Stimulated activated CD4-positive, alpha-beta T cell treated with anti-CD3 and anti-CD28 coated beads, Interleukin-4, amount 100 ng/mL, for 1 hour (primary cell): ENCODE measurements at regions not wholly inside any gene's neighbourhood (a gene's known extent, or its start where the extent isn't known, plus 50 kb on each side); places are given as distances from the start of the nearest gene placed in this dataset.
"Not testable (repeated sequence)": the region's sequence is repeated elsewhere in the genome, so short reads cannot be mapped to it uniquely, and the experiment has no call there.

ENCODE experiments used
- DNase-seq: peaks from one replicate; pipeline ENCODE4 v3.0.0-alpha.2; 2020

DNA sequence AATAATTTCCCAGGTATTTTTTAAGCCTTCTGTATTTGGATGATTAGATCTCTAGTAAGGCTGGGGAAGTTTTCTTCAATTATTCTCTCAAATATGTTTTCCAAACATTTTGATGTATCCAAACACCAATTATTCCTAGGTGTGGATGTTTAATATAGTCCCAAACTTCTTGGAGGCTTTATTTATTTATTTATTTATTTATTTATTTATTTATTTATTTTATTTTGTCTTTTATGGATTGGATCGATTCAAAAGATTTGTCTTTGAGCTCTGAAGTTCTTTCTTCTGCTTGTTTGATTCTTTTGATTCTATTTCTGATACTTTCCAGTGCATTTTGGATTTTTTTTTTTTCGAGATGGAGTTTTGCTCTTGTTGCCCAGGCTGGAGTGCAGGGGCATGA, 2267.9 kb upstream of the RAG2 start:
- DNase-seq = no peak

DNA sequence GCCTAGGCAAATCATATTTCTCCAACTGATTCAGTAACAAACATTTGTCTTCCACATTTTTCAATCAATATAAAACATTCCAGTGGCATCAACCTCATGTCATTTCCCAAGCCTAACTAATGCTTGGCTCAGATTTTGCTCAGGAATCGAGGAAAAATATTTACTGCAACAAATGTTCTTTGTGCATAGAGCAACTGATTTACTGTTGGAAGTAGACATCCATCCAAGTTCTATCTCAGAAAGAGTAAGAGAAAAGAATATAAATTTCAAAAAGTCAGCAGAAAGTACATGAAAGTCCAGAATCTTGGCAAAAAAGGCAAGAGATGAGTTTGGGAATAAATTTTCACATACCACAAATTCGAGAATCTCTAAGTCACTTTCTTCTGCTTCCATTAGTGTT, 2245.0 kb upstream of the RAG2 start:
- no peak for DNase-seq

- DNase-seq = no peak
These were observed 2241.0 kb upstream of the RAG2 start for GRCh38 chr11:38839071-38839470.

DNA sequence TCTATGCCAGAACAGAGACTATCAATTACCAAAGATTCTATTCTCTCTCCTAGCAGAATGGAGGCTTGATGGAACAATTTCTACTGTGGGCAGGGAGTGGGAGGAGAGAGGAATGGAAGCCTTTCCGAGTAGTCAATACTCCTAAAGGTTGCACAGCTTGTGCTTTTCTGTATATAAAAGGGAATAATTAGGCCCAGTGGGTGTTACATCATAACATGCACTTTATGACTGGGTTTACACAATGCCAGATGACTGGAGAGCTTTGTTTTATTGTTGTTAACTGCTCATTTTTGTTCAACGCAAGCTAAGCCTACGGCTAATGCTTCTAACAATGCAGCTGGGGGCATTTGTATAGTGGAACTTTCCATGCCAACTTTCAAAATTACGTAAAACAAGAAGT, 2237.9 kb upstream of the RAG2 start:
- no peak for DNase-seq

GRCh38 chr11:38824573-38824972, 2226.5 kb upstream of the RAG2 start:
- no peak for DNase-seq

DNA sequence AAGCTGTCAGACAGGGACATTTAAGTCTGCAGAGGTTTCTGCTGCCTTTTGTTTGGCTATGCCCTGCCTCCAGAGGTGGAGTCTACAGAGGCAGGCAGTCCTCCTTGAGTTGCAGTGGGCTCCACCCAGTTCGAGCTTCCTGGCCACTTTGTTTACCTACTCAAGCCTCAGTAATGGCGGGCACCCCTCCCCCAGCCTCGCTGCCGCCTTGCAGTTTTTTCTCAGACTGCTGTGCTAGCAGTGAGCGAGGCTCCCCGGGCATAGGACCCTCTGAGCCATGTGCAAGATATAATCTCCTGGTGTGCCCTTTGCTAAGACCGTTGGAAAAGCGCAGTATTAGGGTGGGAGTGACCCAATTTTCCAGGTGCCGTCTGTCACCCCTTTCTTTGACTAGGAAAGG, 2223.8 kb upstream of the RAG2 start:
- DNase-seq = not testable (repeated sequence)

GRCh38 chr11:38819981-38820380, 2221.9 kb upstream of the RAG2 start:
- DNase-seq = no peak

DNA sequence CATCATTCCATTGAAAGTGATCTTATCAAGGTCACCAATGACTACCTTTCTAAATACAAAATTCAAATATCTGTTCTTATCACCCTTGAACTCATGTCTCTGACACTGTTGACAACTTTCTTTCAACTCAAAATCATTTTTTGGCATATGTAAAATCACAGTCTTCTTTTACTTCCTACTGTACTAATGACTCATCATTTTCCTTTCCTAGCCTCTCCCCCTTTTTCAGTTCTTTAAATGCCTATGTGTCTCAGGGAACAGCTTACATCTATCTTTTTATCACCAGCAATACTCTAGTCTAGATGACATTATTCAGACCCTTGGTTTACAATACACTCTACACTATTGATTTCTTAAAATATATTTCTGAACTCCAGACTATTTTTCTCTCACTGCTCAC, 2220.7 kb upstream of the RAG2 start:
- DNase-seq = no peak

GRCh38 chr11:38814670-38815069, 2216.6 kb upstream of the RAG2 start:
- no peak for DNase-seq

DNA sequence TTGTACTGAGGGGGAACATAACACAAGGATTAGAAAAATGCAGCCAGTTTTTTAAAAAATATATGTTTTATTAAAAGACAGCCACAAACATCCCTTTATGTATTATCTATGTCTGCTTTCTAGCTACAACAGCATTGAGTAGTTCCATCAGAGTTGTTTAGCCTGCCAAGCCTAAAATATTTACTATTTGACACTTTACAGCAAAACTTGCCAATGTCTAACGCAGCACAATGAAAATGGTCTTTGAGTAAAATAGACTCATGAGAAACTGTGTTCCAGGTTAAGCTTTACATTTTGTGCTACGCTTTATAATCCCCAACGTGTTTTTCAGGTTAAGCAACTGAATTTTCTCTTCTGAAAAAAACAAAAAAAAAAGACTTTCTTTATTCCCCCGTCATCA, 2211.5 kb upstream of the RAG2 start:
- no peak for DNase-seq

- no peak for DNase-seq
These were observed 2198.2 kb upstream of the RAG2 start for GRCh38 chr11:38796281-38796680.

DNA sequence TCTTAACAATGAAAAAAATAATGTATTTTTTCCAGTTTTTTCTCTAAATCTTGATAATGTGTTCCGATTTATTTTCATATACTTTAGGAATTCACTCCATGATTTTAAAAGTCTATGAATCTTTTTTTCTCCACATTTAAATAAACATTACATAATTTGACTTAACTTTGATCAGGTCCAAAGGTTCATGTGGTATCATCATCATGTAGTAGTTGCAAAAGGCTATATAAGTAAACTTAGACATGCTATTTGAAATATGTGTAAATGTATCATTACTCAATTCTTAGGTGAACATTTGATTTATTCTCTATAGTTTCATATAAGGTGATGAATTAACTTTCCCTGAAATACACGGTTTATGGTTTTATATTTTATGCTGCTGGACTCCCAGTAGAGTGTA, 2197.0 kb upstream of the RAG2 start:
- no peak for DNase-seq

GRCh38 chr11:38791346-38791961, 2193.4 kb upstream of the RAG2 start:
- DNase-seq = no peak

DNA sequence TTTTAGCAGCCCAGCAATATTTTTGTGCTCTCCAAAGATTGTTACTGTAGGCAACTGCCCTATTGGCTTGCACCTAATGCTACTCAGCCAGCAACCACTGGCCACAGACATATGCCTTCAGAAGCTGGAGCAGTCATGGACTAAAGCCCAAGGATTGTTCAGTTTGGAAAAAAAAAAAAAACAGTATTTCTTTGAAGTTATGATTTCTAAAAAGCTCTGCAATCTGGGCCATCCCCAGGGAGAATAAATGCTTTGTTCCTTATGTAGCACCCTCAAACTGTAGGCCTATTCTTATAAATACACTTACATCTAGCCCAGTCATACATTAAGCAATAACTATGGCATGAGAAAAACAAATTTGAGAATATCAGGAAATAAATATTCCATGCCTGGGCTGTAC, 2190.5 kb upstream of the RAG2 start:
- no peak for DNase-seq

- no peak for DNase-seq
These were observed 2186.1 kb upstream of the RAG2 start for GRCh38 chr11:38784164-38784563.

DNA sequence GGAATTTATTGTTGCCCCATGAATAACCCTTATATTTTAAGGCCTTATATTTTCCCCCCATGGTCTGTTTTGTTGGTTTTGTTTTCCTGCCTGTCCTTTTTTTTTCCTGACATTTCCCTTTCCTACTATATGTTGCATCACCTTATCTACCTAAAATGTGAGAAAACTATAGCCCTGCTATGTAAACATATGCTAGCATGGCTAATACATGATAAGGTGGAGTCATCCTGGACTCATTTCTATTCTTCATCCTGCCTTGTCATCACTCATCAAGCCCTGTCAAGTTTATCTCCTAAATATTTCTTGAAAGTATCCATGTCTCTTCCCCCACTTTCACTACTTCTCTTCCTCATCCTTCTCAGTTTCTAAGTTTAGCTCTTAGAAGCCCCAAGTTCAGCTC, 2168.8 kb upstream of the RAG2 start:
- no peak for DNase-seq

DNA sequence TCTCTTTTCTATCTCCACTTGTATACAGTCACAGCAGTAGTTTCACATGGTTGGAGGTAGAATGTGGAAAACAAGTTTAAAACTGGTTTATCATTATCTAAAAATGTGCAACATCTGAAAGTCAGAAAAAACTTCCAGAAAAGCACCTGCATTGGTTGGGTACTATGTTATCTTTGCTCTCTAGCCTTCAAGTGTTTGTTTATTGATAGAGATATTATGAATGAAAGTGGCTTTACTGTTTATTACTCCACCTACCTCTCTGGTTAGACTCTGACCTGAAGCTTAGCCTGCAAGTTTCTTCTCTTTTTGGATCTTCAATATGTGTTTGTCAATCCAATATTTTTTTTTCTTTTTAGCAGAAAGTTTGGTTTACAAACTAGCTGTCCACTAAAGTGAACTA, 2161.4 kb upstream of the RAG2 start:
- no peak for DNase-seq

- DNase-seq = no peak
These were observed 2158.5 kb upstream of the RAG2 start for GRCh38 chr11:38756537-38756936.

DNA sequence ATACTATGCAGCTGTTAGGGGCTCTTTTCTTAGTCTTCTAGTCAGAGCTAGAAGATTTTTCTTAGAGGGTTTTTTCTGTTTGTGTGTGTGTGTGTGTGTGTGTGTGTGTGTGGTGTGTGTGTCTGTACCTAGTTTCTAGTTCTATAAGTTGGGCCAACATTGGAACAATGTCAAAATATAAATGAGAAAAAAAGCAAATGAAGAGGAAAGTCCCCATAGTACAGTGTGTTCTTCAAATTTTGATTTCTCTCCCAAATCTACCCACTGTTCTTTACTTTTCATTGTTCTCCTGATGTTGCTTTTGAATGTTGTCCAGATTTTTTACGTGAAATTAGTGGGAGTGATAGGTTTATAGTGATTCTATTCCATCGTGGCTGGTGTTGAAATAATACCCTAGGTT, 2153.4 kb upstream of the RAG2 start:
- DNase-seq = no peak

GRCh38 chr11:38746516-38746915, 2148.5 kb upstream of the RAG2 start:
- not testable (repeated sequence) for DNase-seq

DNA sequence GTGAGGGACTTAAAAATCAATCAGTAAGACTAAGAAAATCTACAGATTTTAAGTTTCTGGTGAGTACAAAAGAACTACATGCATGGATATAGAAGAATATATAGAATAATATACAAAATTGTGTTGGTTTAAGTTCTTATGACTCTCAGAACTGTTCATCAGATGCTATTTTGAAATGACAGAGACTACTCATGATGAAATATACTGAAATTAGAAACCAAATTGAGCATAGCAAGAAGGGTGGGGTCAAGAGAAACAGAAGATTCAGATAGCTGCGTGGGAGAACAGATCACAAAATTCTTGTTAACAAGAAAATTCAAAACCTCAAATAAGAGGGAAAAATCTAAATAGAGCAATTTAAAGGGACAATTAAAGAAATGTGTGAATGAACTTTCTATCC, 2125.3 kb upstream of the RAG2 start:
- DNase-seq = no peak

- DNase-seq = no peak
These were observed 2123.7 kb upstream of the RAG2 start for GRCh38 chr11:38721586-38722315.

DNA sequence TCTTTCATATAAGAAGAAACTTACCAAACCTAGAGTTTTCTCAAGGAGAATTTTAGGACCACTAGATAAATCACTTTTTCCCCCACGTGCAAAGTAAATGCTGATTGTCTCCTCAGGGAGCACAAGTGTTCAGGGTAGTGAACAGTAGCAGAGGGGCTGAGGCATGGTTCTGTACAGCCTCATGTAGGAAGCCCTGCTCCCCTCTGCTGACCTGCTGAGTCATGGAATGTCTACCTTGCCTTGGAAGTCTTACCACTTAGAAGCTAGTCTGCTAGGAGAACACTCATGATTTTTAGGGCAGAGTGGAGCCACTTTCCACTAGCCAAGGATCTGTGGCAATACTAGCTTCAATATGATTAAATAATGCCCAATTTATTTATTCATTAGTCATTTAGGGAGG, 2120.6 kb upstream of the RAG2 start:
- no peak for DNase-seq

GRCh38 chr11:38718049-38718448, 2120.0 kb upstream of the RAG2 start:
- DNase-seq = no peak

DNA sequence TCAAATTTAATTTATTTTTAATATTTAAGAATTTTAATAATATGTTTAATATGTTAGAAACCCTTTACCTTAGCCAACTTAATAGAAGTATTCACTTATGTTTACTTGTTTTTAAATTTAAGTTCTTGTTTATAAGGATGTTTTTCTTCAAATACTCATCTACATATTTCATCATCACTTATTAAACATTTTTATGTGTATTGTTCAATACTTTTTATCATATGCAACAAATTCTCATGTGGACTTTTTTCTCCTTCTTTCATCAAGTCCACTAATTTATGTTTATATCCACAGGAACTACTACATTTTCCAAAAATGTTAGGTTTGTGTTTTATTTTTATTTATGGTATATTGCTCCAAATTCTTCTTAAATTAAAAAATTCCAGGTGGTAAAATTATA, 2113.1 kb upstream of the RAG2 start:
- DNase-seq = no peak
